RWPE1 (cell line): ENCODE measurements at regions not wholly inside any gene's neighbourhood (a gene's known extent, or its start where the extent isn't known, plus 50 kb on each side); places are given as distances from the start of the nearest gene placed in this dataset.

ENCODE experiments used
- CTCF ChIA-PET: fragments of 350-600 bp; sonication (Branson Sonifier 250); formaldehyde crosslinking; extraction: SDS; loops from one replicate; lab custom pipeline; 2021; lab: Yijun Ruan, JAX
- POLR2A ChIA-PET: fragments of 400-600 bp; formaldehyde crosslinking; extraction: SDS; loops from one replicate; lab custom pipeline; 2020; ENCODE audit warnings: antibody characterized with exemption; ENCODE audit not compliant: low non-redundant PET; lab: Yijun Ruan, JAX
- DNase-seq: peaks from one replicate; pipeline ENCODE4 v3.0.0; 2012; ENCODE audit warnings: low spot score
- H3K27ac ChIP-seq: fragments of 450-650 bp; 2 replicates; pipeline ENCODE4 v1.5.1; 2017
- CTCF ChIP-seq: fragments of 450-650 bp; conservative IDR thresholded peaks from 2 replicates; pipeline ENCODE4 v1.5.1; 2017; ENCODE audit warnings: low read depth, mild to moderate bottlenecking

GRCh38 chr2:239544918-239545465, 144.2 kb upstream of the HDAC4 start:
- TF ChIP-seq CTCF = no peak
- no peak overlapping the region for H3K27ac ChIP-seq
- POLR2A ChIA-PET = no interaction called here
- no peak for DNase-seq
- CTCF ChIA-PET = no interaction called here

- CTCF ChIA-PET = no interaction called here
- H3K27ac ChIP-seq = no peak overlapping the region
- no peak for TF ChIP-seq CTCF
- DNase-seq = no peak
- POLR2A ChIA-PET = no interaction called here
These were observed 143.5 kb upstream of the HDAC4 start for GRCh38 chr2:239544143-239544917.

GRCh38 chr2:239543702-239544101, 142.9 kb upstream of the HDAC4 start:
- POLR2A ChIA-PET = no interaction called here
- CTCF ChIA-PET = no interaction called here
- no peak for DNase-seq
- no peak overlapping the region for H3K27ac ChIP-seq
- no peak for TF ChIP-seq CTCF

GRCh38 chr2:239540174-239540573, 139.4 kb upstream of the HDAC4 start:
- no peak overlapping the region for H3K27ac ChIP-seq
- no peak for TF ChIP-seq CTCF
- POLR2A ChIA-PET = no interaction called here
- CTCF ChIA-PET = no interaction called here
- DNase-seq = no peak

- ChIA-PET CTCF (interaction anchor here (0.9 kb wide), 1 partner anchor 16 kb away, joined by 4 read pairs; no protein-coding TSS in a partner anchor), POLR2A (no interaction called here)
- DNase-seq = no peak
- no peak for TF ChIP-seq CTCF
- H3K27ac ChIP-seq = no peak overlapping the region
These were observed 138.9 kb upstream of the HDAC4 start for GRCh38 chr2:239539776-239540100.

GRCh38 chr2:239539083-239539775, 138.4 kb upstream of the HDAC4 start:
- no peak for TF ChIP-seq CTCF
- H3K27ac ChIP-seq = no peak overlapping the region
- POLR2A ChIA-PET = no interaction called here
- CTCF ChIA-PET = interaction anchor here (0.9 kb wide), 1 partner anchor 16 kb away, joined by 4 read pairs; no protein-coding TSS in a partner anchor
- DNase-seq = no peak
